GM06990 (cell line): ENCODE measurements at regions not wholly inside any gene's neighbourhood (a gene's known extent, or its start where the extent isn't known, plus 50 kb on each side); places are given as distances from the start of the nearest gene placed in this dataset.

Experiments used
- DNase-seq: peaks from one replicate; pipeline ENCODE4 v3.0.0-alpha.2; 2011; ENCODE audit not compliant: insufficient read length; ENCODE audit errors: extremely low read depth
- H3K27me3 ChIP-seq: replicated peaks from 2 replicates; pipeline ENCODE4 v1.6.0; 2011; ENCODE audit warnings: low read length; ENCODE audit not compliant: control insufficient read depth, insufficient read depth
- H3K36me3 ChIP-seq: 2 replicates; pipeline ENCODE4 v1.5.1; 2011; ENCODE audit warnings: low read length; ENCODE audit not compliant: control insufficient read depth, insufficient read depth
- H3K4me3 ChIP-seq: replicated peaks from 2 replicates; pipeline ENCODE4 v1.5.1; 2011; ENCODE audit warnings: low read depth, mild to moderate bottlenecking, control low read depth, low read length
- CTCF ChIP-seq: IDR thresholded peaks from 2 replicates; pipeline ENCODE4 v1.5.1; 2011; ENCODE audit warnings: low read length, control low read depth, mild to moderate bottlenecking, inconsistent platforms; ENCODE audit not compliant: insufficient read depth, poor library complexity, severe bottlenecking

- TF ChIP-seq CTCF = no peak
- DNase-seq = no peak
- H3K36me3 ChIP-seq = no peaks in the 10 kb centered on the region
- no peaks in the 10 kb centered on the region; the same call in 1 of the 2 replicates for H3K27me3 ChIP-seq
- no peak overlapping the region for H3K4me3 ChIP-seq
These were observed 113.2 kb downstream of the CD164 start for GRCh38 chr6:109269057-109269456.

GRCh38 chr6:109265530-109265929 lies 116.7 kb downstream of the CD164 start:
- Histone ChIP-seq H3K27me3 (no peaks in the 10 kb centered on the region; the same call in 1 of the 2 replicates), H3K36me3 (no peaks in the 10 kb centered on the region), H3K4me3 (no peak overlapping the region)
- TF ChIP-seq CTCF = no peak
- DNase-seq = no peak

GRCh38 chr6:109263873-109264700 lies 118.2 kb downstream of the CD164 start:
- DNase-seq = no peak
- H3K27me3 ChIP-seq = no peaks in the 10 kb centered on the region; the same call in 1 of the 2 replicates
- no peaks in the 10 kb centered on the region for H3K36me3 ChIP-seq
- no peak overlapping the region for H3K4me3 ChIP-seq
- TF ChIP-seq CTCF = no peak

- no peak overlapping the region for H3K4me3 ChIP-seq
- DNase-seq = no peak
- H3K36me3 ChIP-seq = no peaks in the 10 kb centered on the region
- TF ChIP-seq CTCF = no peak
- no peaks in the 10 kb centered on the region; the same call in 1 of the 2 replicates for H3K27me3 ChIP-seq
These were observed 120.0 kb downstream of the CD164 start for GRCh38 chr6:109262261-109262660.

- Histone ChIP-seq H3K27me3 (no peaks in the 10 kb centered on the region; the same call in 1 of the 2 replicates), H3K36me3 (no peaks in the 10 kb centered on the region), H3K4me3 (no peak overlapping the region)
- TF ChIP-seq CTCF = no peak
- DNase-seq = no peak
These were observed 120.5 kb downstream of the CD164 start for GRCh38 chr6:109261811-109262210.
